Neural progenitor cell (in vitro differentiated cells): ENCODE measurements at regions not wholly inside any gene's neighbourhood (a gene's known extent, or its start where the extent isn't known, plus 50 kb on each side); places are given as distances from the start of the nearest gene placed in this dataset.

Source experiments
- EZH2phosphoT487 ChIP-seq: fragments of 200-600 bp; sonication (generic); IDR thresholded peaks from 2 replicates; pipeline ENCODE4 v1.6.1; 2017; ENCODE audit warnings: antibody characterized with exemption
- TF ChIP-seq, protein P1 (sequence below): fragments of 200-600 bp; sonication (generic); IDR thresholded peaks from 2 replicates; pipeline ENCODE4 v1.5.1; 2017; ENCODE audit warnings: antibody characterized with exemption, mild to moderate bottlenecking

DNA sequence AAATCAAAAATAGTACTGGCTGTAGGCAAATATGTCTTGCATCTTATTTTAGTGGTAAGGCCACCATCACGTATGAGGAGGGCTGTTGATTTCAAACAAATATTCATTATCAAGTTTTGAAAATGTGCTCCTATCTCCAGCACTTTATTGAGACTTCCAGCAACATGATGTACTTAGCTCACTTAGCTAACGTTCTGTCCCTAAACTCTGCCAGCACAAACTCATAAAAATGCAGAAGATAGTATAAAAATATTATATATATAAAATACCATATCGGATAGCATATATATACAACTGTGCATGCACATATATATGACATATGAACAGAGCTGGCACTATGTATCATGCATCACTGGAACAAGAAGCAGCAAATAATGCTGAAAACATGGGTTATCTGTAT lies 762.3 kb downstream of the C6orf118 start:
- TF ChIP-seq, protein P1, sequence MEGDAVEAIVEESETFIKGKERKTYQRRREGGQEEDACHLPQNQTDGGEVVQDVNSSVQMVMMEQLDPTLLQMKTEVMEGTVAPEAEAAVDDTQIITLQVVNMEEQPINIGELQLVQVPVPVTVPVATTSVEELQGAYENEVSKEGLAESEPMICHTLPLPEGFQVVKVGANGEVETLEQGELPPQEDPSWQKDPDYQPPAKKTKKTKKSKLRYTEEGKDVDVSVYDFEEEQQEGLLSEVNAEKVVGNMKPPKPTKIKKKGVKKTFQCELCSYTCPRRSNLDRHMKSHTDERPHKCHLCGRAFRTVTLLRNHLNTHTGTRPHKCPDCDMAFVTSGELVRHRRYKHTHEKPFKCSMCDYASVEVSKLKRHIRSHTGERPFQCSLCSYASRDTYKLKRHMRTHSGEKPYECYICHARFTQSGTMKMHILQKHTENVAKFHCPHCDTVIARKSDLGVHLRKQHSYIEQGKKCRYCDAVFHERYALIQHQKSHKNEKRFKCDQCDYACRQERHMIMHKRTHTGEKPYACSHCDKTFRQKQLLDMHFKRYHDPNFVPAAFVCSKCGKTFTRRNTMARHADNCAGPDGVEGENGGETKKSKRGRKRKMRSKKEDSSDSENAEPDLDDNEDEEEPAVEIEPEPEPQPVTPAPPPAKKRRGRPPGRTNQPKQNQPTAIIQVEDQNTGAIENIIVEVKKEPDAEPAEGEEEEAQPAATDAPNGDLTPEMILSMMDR: no peak
- TF ChIP-seq EZH2phosphoT487: no peak
